NCI-H524 (cell line): ENCODE measurements at regions not wholly inside any gene's neighbourhood (a gene's known extent, or its start where the extent isn't known, plus 50 kb on each side); places are given as distances from the start of the nearest gene placed in this dataset.

Experiments used
- DNase-seq, 2 experiments: peaks; one replicate each; lab custom pipeline; 2025; lab: John Stamatoyannopoulos, UW

DNA sequence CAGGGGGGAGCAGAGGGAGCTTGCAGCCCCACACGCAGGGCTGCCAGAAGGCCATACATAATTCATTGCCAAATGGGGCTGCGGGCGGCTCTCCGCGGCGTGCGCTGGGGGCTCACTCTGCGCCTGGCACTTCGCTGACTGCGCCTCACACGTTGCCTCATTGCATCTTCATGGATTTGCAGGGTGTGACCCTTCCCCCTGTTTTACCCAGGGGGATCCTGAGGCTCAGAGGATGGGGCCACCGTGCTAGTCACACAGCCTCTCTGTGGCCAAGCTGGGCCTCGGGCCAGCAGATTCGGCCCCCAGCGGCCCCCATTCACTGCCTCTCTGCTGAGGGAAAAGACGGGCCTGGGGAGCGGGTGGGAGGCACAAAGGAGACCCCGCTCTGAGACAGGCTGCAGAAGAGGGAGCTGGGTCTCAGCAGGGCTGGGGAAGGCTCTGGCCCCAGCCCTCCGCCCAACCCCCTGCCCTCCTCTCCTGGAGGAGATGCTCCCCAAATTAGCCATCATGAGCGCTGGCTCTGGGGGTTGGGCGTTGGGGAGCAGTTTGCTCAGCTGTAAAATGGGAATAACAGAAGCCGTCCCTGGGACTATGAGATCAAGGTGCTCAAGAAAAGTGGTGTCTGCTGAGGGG lies 115.5 kb downstream of the C9orf50 start:
- no peak for DNase-seq

DNA sequence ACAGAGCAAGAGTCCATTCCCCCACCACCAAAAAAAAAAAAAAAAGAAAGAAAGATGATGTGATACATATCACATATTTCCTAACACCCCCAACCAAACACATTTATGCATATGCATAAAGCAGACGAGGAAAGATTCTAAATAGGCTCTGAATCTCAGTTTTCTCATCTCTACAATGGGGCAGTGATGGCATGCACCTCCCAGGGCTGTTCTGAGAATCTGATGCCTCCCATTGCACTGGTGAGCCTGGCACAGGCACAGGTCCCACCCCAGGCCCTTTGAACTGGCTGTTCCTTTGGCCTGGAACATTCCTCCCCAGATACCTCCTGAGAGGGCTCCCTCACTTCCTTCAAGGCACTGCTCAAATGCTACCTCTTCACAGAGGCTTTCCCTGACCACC lies 116.5 kb downstream of the C9orf50 start:
- no peak for DNase-seq

DNA sequence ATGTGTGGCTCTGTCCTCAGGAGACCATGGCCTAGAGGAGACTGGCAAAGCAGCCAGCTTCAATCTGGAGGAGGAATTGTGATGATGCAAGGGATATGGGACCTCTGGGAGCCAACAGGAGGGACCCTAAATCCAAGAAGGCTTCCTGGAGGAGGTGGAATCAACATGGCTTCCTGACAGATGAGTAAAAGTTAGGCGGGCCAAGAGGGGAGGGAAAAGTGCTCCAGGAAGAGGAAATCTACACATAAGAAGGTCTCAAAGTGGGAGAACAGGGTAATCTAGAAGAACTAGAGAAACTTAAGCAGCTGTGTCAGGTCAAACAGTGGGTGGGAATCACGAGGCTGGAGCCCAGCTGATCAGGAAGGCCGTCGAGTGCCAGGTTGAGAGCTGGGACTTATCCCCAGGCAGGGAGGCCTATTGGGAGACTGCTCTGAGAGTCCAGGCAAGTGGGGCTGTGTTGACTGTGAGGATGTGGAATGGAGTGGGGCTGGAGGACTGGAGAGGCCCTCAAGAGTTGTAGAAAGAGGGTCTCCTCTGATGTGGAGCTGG lies 119.1 kb downstream of the C9orf50 start:
- DNase-seq, result peak in 1 of 2 experiments; percentile 28

DNA sequence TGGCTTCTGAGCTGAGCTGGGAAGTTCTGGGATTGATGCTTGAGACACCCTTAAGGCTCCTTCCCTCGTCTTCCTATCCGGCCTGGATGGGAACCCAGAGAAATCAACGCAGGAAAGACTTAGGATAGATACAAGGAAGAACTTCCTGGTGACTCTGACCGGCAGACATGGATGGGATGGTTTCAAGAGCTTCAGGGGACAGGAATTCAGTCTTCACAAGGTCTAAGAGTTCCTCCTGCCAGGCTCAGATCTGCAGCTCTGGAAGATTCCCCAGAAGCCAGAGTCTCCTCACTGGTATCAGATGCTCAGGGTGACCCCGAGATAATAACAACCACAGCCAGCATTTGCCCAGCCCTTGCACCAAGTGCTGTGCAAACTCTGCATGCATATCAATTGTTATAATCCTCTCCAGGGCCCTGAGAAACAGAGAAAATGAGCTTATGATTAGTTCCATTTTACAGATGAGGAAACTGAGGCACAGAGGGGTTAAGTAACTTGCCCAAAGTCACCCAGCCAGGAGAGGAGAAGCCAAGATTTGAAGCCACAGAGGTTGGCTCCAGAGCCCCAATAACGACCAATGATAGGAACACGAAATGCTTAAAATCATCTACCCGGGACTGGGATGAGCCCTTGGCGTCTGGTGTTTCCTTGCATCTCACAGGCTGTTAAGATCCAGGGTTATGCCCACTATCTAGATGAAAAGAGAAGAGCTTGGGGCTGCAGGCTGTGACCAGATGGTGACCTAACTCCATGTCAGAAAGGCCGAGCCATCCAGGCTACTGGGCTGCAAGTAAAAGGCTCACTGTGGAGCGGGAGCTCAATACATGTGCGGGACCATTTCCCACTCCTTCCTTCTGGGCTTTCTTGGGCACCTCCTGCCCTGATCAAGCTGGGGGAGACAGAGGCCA lies 119.8 kb downstream of the C9orf50 start:
- no peak for DNase-seq

DNA sequence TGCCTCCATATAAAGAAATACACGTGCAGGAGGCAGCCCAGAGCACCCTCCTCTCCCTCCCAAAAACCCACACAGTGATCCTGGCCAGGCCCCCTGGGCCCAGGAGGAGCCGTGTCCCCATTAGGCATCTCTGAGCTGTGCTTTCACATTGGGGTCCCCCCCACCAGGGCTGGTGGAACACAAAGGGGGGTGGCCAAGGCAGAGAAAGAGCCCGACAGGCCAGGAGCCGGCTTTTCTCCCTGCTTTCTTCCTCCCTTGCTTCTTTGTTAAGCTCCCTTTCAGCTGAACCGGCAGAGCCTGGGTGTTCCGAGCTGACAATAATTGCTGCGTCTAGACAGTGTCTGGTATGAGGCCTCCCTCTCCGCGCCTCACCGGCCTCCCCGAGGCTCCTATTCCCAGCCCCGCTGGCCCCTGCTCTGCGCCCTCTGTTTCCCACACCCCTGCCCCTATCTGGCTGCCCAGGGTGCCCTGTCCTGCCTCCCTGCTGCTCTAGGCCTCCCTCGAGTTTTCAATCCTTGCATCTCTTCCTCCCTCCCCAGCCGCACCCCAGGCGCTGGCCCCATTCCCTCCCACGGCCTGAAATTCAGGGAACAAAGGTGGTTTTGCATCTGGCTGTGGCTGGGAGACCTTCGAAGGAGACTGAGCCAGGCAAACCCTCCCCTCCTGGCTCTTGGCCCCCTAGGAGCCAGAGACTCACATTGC lies 120.6 kb downstream of the C9orf50 start:
- DNase-seq, result no peak

DNA sequence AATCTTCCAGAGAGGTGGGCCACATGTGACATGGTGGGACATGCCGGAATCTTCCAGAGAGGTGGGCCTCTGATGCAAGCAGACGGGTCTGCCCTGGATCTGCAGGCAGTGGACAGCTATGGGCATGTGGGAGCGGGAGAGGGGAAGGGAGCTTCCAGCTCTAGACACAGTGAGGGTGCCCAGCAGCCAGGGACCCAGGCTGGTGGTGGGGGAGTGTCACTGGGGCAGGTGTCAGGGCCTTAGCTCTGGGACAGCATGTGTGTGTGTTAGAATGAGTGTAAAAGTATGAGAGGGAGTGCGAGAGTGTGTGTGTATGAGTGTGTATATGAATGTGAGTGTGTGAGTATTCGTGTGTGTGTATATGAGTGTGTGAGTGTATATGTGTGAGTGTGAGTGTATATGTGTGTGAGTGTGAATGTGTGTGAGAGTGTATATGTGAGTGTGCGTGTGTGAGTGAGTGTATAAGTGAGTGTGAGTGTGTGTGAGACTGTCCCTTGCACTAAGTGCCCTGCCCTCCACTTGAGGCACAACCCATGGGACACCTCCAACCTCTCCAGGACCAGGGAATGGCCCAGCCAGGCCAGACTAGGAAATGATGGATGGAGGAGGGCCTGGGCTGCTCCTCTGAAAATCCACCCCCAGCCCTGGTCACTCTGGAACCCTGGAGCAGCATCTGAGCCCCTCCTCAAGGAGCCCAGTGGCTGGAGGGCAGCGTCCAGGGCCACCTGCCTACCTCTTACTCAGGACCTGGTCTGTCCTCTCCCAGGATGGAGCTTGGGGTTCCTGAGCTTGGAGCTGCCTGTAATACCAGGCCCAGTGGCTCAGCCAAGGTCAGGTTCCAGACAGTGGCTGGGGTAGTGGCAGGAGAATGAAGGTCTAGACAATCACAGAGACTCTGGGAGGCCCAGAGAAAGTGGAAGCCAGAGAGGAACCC lies 122.2 kb downstream of the C9orf50 start:
- no peak for DNase-seq

DNA sequence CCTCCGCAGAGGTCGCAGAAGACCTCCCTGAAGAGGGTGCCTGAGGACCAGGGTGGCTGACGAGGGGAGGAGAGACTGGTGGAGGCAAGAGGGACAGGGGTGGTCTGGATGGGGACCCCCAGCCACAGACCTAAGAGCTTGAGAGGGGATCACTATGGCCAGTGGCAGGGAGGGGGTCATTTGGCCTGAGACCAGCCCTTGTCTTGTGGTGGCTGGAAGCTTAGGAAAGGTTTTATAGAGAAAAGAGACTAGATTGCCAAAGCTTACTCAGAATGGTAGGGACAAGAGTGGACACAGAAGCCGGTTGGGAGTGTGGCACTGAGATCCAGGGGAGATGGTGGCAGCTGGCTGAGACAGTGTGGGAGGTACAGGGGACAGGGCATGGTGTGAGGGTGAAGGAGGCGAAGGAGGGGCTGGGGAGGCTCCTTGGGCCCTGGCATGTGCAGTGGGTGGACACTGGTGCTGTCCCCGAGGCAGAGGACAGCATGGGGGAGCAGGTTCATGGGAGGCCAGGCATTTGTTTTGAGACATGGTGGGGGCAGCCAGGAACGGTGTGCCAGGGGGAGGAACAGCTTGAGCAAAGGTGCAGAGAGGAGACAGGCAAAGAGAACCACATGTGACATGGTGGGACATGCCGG lies 123.0 kb downstream of the C9orf50 start:
- no peak for DNase-seq

DNA sequence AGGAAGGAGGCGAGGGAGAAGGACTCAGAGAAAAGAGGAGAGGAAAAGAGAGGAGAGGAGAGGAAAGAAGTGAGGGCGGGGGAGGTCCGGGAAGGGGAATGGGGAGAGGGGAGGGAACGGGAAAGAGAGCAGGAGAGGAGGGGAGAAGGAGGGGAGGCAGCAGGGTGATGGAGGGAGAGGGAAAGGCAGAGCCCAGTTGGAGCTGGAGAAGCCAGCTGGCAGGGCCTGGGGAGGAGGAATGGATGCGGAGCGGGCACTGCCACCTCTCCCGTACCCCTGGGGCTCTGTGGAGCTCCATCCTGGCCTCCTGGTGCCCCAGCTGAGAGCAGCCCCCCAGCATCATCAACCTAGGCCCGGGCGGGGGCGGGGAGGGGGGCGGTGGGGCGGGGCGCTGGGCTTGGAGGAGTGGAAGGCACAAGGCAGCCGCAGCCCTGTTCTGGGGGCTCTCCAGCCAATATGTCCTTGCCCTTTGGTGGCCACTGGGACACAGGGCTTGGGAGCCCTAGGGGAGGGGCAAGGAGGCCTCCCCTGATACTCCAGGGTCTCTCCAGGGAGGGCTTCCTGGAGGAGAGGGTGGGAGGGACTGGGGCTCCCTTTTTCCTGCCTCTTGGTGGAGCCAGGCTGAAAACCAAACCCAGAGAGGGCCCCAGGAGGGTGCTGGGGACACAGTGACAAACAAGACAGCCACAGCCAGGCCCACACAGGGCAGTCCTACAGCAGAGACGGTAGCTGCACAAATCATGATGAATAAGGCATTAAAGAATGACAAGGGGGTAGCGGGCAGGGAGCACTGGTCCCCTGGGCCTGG lies 123.7 kb downstream of the C9orf50 start:
- peak; percentile 83 to 90 for DNase-seq

DNA sequence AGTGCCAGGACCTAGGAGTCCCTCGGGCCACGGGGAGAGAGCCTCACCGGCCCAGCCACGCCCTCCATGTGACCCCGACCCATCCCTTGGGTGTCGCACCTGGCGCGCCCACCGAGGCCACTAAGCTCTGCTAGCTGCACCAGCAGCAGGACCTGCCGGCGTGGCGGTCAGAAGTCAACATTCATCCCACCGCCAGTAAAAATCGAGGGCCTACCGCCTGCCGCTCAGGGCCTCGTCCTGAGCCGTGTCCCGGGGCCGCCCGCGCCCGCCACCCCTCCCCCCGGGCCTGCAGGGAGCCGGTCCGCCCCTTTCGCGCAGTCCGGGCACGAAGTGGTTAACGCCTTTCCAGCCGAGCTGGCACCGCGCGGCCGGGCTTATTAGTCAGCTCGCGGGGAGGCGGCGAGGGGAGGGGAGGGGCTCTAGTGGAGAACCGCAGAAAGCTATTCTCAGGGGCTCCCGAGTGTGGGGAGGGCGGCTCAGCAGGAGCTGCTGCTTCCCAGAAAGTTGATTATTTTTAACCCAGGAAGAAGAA lies 124.4 kb downstream of the C9orf50 start:
- peak; percentile 89 to 92 for DNase-seq

DNA sequence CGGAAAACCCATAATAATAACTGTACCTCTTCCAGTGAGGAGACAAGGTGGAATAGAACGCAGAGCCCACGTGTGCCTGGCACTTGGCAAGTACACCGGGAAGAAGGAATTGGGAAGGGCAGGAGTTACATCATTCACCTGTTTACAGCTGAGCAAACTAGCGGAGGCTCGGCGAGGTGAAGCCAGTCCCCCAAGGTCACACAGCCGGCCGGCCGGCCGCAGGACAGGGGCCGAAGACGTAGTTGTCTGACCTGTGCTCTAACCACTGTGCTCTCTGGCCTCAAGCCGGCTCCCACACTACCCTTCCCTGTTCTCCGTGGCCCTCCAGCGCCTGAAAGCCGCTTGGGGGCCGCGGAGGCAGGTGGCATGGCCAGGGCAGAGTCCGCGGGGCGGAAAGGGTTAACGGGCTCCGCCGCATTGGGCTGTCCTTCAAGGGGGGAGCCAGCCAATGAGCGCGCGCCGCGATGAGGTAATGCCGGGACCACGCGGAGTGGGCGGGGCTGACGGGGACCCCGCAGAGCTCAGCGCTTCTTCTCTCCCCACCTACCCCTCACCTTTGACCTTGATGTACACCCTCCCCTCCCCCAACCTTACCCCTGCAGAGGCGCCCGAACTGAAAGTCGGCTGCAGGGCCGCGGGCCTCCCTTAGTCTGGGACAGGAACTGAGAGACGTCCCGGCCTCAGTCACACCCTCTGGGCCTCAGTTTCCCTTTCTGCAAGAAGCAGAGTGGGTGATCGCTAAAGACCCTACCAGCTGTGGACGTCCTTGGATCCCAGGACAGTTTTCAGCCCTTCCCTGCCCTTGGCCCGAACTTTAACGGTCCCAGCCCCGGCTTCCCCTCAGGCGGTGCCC lies 125.1 kb downstream of the C9orf50 start:
- peak; percentile 67 to 88 for DNase-seq

DNA sequence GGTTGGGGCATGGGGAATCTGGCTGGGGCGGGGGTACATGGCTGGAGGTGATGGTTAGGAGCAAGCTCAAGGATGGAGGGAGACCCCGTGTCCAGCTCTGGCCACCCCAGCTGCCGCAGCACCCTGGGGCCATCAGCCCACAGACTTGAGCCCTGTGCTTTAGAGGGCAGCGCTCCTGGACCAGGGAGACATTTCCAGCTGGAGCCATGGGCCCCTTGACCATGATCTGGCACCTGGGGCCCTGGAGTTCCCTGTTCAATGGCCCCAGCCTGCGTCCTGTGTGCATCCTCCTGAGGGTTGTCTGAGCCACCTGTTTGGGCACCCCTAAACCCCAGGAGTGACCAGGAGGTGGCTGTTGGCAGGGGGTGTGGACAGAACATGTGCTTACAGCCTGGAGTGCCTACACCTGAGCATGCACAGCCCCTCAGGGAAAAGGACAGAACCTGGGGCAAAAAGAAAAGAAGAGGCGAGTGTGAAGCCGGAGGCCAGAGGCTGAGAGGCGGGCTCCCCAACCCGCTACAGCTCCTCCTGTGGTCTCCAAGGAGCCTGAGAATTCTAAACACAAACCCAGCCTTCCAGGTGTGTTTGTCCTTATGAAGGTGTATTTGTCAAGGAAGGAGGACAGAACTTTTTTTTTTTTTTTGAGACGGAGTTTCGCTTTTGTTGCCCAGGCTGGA lies 126.7 kb downstream of the C9orf50 start:
- DNase-seq, result no peak

DNA sequence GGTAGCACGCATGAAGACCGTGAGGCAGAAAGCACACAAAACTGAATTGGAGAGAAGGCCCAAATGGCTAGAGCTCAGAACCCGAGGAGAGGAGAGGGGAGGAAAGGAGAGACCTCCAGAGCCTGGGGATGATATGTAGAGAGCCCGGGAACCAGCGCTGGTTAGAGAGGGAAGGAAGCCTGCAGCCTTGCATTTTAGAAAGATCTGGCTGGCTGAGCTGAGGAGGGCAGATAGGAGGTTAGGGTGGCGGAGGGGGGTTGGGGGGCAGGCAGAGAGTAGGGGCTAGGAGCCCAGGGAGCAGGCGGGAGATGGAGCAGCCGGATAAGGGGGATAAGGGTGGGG lies 127.2 kb downstream of the C9orf50 start:
- no peak for DNase-seq

DNA sequence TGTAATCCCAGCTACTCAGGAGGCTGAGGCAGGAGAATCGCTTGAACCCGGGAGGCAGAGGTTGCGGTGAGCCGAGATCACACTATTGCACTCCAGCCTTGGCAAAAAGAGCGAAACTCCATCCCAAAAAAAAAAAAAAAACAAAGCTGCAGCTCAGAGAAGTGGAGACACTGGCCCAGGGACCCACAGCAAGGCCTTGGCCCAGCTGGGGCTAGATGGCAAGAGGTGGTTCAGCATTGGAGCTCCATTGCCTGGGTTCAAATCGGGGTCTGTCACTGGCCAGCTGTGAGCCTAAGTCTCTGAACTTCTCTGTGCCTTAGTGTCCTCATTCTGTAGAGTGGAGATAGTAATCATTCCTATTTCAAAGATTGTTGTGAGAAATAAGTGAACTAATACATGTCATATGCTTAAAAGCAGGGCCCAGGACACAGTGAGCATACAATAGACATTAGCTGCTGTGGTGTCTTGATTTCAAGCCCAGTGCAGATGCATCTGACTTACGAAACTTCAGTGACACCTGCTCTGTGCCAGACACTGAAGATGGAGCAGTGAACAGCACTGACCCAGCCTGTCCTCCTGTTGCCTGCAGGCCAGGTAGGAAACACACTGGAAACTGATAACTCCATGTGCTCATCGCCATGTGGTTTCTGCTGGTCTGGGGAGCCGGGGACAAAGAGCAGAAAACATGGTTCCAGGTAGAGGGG lies 127.7 kb downstream of the C9orf50 start:
- no peak for DNase-seq

DNA sequence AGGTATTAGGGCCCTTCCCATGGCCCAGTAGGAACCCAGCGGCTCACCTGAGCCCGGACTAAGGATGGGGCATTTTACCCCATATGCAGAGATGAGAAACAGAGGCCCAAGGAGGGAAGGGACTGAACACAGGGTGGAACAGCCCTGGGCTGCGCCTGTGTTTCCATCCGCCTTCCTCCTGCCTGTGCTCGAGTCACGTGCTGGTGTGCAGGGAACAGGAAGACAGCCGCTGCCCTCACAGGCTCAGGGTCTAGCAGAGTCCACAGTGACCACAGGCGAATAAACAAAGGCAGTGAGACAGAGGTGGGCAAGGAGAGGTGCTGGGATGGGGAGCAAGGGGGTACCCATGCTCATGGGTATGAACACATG lies 129.4 kb downstream of the C9orf50 start:
- DNase-seq, result no peak

DNA sequence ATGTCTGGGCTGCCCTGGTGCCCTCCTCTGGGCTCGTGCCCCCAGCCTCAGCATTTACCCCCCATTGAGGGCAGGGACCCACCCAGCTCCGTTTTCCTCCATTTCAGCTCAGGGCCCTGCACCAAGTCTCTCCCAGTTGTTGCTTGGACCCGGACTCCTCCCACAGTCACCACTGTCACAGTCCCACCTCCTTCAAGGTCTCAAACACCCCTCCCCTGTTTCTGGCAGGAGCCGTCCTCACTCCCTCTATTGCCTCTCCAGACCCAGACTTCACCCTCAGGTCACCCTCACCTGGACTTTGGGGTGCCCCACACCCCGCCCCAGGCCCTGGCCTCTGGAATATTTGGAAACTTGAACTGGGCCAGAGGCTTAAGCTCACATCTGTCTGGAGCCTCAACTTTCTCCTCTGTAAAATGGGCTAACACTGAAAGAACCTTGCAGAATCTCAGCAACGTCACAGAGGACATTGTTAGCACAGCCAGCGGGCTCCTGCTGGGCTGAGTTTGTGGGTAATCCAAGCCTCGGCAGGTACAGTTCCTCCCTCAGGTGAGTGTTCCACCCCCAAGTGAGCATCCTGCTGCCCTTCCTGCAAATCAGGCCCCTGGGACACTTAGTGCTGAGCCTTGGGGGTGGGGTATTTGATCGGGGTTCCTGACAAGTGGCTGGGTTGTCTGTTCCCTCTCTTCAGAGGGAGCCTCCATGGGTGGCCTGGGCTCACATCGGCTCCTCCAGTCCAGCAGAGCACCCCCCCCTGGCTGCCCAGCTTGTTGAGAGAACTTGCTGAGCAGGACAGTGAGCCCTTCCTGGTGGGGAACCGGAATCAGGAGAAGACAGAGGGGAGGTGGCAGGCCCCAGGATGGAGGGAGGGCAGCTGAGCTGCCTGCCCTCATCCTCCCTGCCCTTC lies 130.1 kb downstream of the C9orf50 start:
- no peak for DNase-seq

DNA sequence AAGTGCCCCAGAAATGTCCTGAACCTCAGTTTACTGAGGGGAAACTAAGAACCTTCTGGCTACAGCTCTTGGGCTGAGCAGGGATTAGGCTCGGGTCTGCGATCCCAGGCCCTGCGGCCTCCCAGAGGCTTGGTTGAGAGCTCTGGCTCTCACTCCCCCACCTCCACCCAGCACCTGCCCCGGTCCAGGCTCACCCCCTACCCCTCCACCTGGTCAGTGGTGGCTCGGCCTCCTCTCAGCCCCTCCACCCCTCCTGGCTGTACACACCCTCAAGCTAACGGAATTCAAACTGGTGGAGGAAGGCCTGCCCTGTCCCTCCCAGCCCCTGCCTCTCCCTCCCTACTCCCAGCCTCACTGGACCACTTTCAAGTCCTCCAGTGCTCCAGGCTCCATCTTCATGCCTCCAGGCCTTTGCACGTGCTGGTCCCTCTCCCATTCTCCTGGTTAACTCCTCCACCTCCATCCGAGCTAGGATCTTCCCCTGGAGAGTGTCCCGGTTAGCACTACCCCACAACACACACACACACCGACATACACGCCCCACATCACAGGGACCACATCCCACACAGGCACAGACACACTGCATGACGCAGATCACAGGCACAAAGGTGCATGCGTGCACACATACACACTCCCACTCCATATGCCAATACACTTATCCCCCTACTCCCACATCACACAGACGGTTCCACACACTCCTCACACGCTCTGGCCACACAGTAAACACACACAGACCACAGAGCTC lies 130.9 kb downstream of the C9orf50 start:
- DNase-seq, result peak in 1 of 2 experiments; percentile 42
